KMS-11 (cell line): ENCODE measurements at regions not wholly inside any gene's neighbourhood (a gene's known extent, or its start where the extent isn't known, plus 50 kb on each side); places are given as distances from the start of the nearest gene placed in this dataset.
"Not testable (repeated sequence)": the region's sequence is repeated elsewhere in the genome, so short reads cannot be mapped to it uniquely, and the experiment has no call there.

ENCODE experiments used
- H2AFZ ChIP-seq: fragments of 200-600 bp; sonication (generic); 2 replicates; pipeline ENCODE4 v1.6.1; 2016; ENCODE audit warnings: antibody characterized with exemption, mixed run types, low read depth
- H3K27ac ChIP-seq: fragments of 200-600 bp; sonication (generic); 2 replicates; pipeline ENCODE4 v1.6.1; 2016; ENCODE audit warnings: mild to moderate bottlenecking, mixed run types
- H3K27me3 ChIP-seq: fragments of 200-600 bp; sonication (generic); 2 replicates; pipeline ENCODE4 v1.6.1; 2017; ENCODE audit warnings: mild to moderate bottlenecking, low read depth, mixed run types, moderate library complexity; ENCODE audit not compliant: insufficient read depth
- H3K36me3 ChIP-seq: fragments of 200-600 bp; sonication (generic); 2 replicates; pipeline ENCODE4 v1.6.1; 2017; ENCODE audit warnings: mild to moderate bottlenecking, mixed run types; ENCODE audit not compliant: insufficient read depth
- H3K4me1 ChIP-seq: fragments of 200-600 bp; sonication (generic); 2 replicates; pipeline ENCODE4 v1.6.1; 2016; ENCODE audit warnings: mild to moderate bottlenecking, low read depth, mixed run types; ENCODE audit not compliant: poor library complexity, severe bottlenecking
- H3K4me2 ChIP-seq: fragments of 200-600 bp; sonication (generic); 2 replicates; pipeline ENCODE4 v1.7.0; 2016; ENCODE audit warnings: mild to moderate bottlenecking, mixed run types
- H3K4me3 ChIP-seq: fragments of 200-600 bp; sonication (generic); IDR thresholded peaks from 2 replicates; pipeline ENCODE4 v1.6.1; 2017; ENCODE audit warnings: low read depth, low read length, mixed read lengths; ENCODE audit not compliant: insufficient read depth
- H3K79me2 ChIP-seq: fragments of 200-600 bp; sonication (generic); 2 replicates; pipeline ENCODE4 v1.6.1; 2016; ENCODE audit warnings: low read depth, mixed run types; ENCODE audit not compliant: insufficient read depth
- H3K9ac ChIP-seq: fragments of 200-600 bp; sonication (generic); 2 replicates; pipeline ENCODE4 v1.6.1; 2016; ENCODE audit warnings: mild to moderate bottlenecking, mixed run types
- H4K20me1 ChIP-seq: fragments of 200-600 bp; sonication (generic); 2 replicates; pipeline ENCODE4 v1.6.1; 2016; ENCODE audit warnings: mild to moderate bottlenecking, mixed run types; ENCODE audit not compliant: insufficient read depth
- TF ChIP-seq, protein P1 (sequence below): fragments of 200-600 bp; sonication (generic); conservative IDR thresholded peaks from 2 replicates; pipeline ENCODE4 v1.6.1; 2017; ENCODE audit warnings: low read depth, mild to moderate bottlenecking, antibody characterized with exemption, low read length, moderate library complexity, mixed read lengths

DNA sequence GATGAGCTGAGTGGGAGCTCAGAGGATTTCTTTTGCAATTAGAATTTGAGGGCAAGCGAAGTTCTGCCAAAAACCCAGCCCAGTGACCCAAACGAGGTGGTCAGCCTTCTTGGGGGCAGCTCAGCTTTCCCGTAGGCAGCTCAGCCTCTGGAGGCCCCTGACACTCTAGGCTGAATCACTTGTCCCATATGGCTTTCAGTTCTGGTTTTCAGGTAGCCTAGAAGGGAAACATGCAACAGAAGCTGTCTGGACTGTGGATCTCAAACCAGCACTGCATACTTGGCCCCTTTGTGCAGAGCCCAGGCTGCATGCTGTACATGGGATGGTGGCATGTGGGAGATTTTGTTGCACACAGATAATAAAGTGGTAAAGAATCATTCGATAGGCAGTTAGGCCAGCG, 322.8 kb downstream of the ANKRD30A start:
- TF ChIP-seq, protein P1, sequence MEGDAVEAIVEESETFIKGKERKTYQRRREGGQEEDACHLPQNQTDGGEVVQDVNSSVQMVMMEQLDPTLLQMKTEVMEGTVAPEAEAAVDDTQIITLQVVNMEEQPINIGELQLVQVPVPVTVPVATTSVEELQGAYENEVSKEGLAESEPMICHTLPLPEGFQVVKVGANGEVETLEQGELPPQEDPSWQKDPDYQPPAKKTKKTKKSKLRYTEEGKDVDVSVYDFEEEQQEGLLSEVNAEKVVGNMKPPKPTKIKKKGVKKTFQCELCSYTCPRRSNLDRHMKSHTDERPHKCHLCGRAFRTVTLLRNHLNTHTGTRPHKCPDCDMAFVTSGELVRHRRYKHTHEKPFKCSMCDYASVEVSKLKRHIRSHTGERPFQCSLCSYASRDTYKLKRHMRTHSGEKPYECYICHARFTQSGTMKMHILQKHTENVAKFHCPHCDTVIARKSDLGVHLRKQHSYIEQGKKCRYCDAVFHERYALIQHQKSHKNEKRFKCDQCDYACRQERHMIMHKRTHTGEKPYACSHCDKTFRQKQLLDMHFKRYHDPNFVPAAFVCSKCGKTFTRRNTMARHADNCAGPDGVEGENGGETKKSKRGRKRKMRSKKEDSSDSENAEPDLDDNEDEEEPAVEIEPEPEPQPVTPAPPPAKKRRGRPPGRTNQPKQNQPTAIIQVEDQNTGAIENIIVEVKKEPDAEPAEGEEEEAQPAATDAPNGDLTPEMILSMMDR: no peak
- Histone ChIP-seq H3K79me2 (no peaks in the 10 kb centered on the region), H4K20me1 (no peaks in the 10 kb centered on the region), H2AFZ (no peak overlapping the region), H3K36me3 (no peaks in the 10 kb centered on the region), H3K27ac (no peak overlapping the region), H3K9ac (no peak overlapping the region), H3K27me3 (no peaks in the 10 kb centered on the region), H3K4me1 (no peaks in the 10 kb centered on the region), H3K4me2 (no peak overlapping the region), H3K4me3 (no peak overlapping the region)

DNA sequence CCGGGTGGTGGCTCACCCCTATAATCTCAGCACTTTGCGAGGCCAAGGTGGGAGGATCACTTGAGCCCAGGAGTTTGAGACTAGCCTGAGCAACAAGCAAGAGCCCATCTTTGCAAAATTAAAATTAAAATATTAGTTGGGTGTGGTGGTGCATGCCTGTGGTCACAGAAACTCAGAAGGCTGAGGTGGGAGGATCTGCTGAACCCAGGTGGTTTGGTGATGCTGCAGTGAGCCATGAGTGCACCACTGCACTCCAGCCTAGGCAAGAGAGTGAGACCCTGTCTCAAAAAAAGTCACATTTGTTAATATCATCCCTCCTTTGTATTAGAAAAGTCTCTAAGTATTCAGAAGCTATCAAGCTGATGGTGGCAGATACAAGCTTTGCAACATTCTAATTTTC, 317.5 kb downstream of the ANKRD30A start:
- Histone ChIP-seq H3K4me2 (no peak overlapping the region), H3K4me1 (no peaks in the 10 kb centered on the region), H3K79me2 (no peaks in the 10 kb centered on the region), H3K4me3 (no peak overlapping the region), H3K27me3 (no peaks in the 10 kb centered on the region), H3K27ac (no peak overlapping the region), H3K36me3 (no peaks in the 10 kb centered on the region), H3K9ac (no peak overlapping the region), H4K20me1 (no peaks in the 10 kb centered on the region), H2AFZ (no peak overlapping the region)
- TF ChIP-seq, protein P1: no peak

DNA sequence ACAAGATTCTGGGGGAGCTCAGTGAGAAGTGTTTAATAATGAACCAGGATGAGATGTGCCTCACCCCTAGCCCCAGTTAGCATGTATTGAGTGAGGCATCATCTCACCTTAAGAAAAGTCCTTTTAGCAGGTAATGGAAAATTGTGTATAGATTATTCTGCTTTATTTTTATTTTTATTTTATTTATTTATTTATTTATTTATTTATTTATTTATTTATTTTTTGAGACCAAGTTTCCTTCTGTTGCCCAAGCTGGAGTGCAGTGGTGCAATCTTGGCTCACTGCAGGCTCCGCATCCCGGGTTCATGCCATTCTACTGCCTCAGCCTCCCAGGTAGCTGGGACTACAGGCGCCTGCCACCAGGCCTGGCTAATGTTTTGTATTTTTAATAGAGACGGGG, 315.8 kb downstream of the ANKRD30A start:
- H3K36me3 ChIP-seq, H3K4me2 ChIP-seq, H3K4me1 ChIP-seq, H3K27me3 ChIP-seq, H3K4me3 ChIP-seq, H3K27ac ChIP-seq, H4K20me1 ChIP-seq, H3K79me2 ChIP-seq, H2AFZ ChIP-seq, H3K9ac ChIP-seq: not testable (repeated sequence)

DNA sequence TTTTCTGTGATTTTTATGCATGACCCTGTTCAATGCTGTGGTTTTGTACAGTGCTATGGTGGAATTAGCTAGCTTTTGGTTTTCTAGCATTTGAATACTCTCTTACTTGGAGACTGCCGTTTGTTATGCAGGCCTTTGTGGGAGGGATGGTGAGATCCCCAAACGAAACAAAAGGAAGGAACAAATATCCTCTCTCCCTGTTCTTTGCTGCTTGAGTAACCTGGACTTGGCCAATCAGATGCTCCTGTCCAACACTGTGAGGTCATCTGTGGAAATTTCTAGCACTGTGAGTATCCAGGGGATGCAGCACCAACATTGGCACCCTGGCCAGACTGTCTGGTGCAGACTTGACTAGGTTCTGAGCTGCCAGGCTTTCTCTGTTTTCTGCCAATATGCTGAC, 314.4 kb downstream of the ANKRD30A start:
- H3K9ac ChIP-seq: no peak overlapping the region
- no peak overlapping the region for H2AFZ ChIP-seq
- H3K27me3 ChIP-seq: no peaks in the 10 kb centered on the region
- no peaks in the 10 kb centered on the region for H3K36me3 ChIP-seq
- H3K27ac ChIP-seq: no peak overlapping the region
- H3K4me1 ChIP-seq: peaks cover 13% of the 10 kb centered on the region
- H3K4me3 ChIP-seq: no peak overlapping the region
- H4K20me1 ChIP-seq: no peaks in the 10 kb centered on the region
- TF ChIP-seq, protein P1: no peak
- no peak overlapping the region for H3K4me2 ChIP-seq
- no peaks in the 10 kb centered on the region for H3K79me2 ChIP-seq

DNA sequence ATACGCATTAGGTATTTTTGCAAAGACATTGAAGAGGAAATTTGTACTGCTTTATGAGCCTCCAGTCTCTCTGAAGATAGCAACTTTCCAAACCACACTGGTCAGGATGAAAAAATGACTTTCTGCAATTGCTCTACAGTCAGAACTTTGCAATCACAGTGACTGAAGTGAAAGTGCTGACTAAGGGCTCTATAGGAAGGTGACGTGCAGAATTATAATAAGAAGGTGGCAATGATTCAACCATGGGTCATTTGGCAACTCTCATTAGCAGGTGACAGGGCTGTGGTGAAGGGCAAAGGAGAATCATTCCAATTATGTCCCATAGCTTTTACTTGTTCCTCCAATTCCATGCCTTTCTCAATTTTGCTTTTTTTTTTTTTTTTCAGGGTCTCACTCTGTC, 311.0 kb downstream of the ANKRD30A start:
- Histone ChIP-seq H3K9ac (no peak overlapping the region), H3K79me2 (no peaks in the 10 kb centered on the region), H2AFZ (no peak overlapping the region), H3K27me3 (no peaks in the 10 kb centered on the region), H3K4me2 (peak overlapping the region; percentile 7; the same call in 1 of the 2 replicates), H3K4me1 (peaks cover 13% of the 10 kb centered on the region), H3K27ac (no peak overlapping the region), H3K4me3 (no peak overlapping the region), H4K20me1 (no peaks in the 10 kb centered on the region), H3K36me3 (no peaks in the 10 kb centered on the region)
- TF ChIP-seq, protein P1: no peak
